ENCODE measurements at regions not wholly inside any gene's neighbourhood (a gene's known extent, or its start where the extent isn't known, plus 50 kb on each side); places are given as distances from the start of the nearest gene placed in this dataset.

- no peak for DNase-seq
Measured at GRCh38 chrX:151476604-151477303, 79.7 kb downstream of the VMA21 start.

GRCh38 chrX:151478058-151478457 lies 81.1 kb downstream of the VMA21 start:
- DNase-seq, result no peak

- DNase-seq, result peak; percentile 15
Measured at GRCh38 chrX:151488677-151489076, 74.8 kb upstream of the PASD1 start.

- no peak for DNase-seq
Measured at GRCh38 chrX:151505796-151506195, 57.7 kb upstream of the PASD1 start.

- no peak for DNase-seq
Measured at GRCh38 chrX:151510203-151510602, 53.3 kb upstream of the PASD1 start.

GRCh38 chrX:151513472-151513871 lies 50.0 kb upstream of the PASD1 start:
- no peak for DNase-seq
